ENCODE measurements at regions not wholly inside any gene's neighbourhood (a gene's known extent, or its start where the extent isn't known, plus 50 kb on each side); places are given as distances from the start of the nearest gene placed in this dataset.

- no peak overlapping the region for H3K4me2 ChIP-seq (ENCODE audit: extremely low read depth, insufficient read depth, low read length)
- H3K27me3 ChIP-seq (ENCODE audit: control insufficient read depth, insufficient read depth, low read length): no peaks in the 10 kb centered on the region
- no peaks in the 10 kb centered on the region for H3K9me3 ChIP-seq (ENCODE audit: control insufficient read depth, insufficient read depth, low read depth, low read length)
- no peak for DNase-seq (ENCODE audit: low read depth in 2 of 2)
- no peaks in the 10 kb centered on the region for H3K36me3 ChIP-seq (ENCODE audit: control insufficient read depth, insufficient read depth, low read length)
- no peak overlapping the region for H3K9ac ChIP-seq (ENCODE audit: insufficient read depth, low read length)
- no peak for TF ChIP-seq CTCF (conservative IDR thresholded peaks at IDR 0.05 in 1 of 2, IDR thresholded peaks at IDR 0.05 in 1 of 2; ENCODE audit: low read depth in 1 of 2, low read length in 2 of 2)
- no peak for TF ChIP-seq EZH2 (IDR thresholded peaks at IDR 0.05; ENCODE audit: low read length, missing control alignments)
- no peak overlapping the region for H2AFZ ChIP-seq (ENCODE audit: low read length)
- H3K27ac ChIP-seq (ENCODE audit: insufficient read depth, low read length): no peak overlapping the region
- H3K4me1 ChIP-seq (ENCODE audit: control insufficient read depth, extremely low read depth, insufficient read depth, low read length): no peaks in the 10 kb centered on the region
- H3K4me3 ChIP-seq (replicated peaks in 1 of 4; ENCODE audit: control extremely low read depth in 1 of 4, insufficient read depth in 1 of 4, low read depth in 3 of 4, low read length in 4 of 4): no peak overlapping the region
- no peaks in the 10 kb centered on the region for H4K20me1 ChIP-seq (ENCODE audit: control insufficient read depth, extremely low read depth, insufficient read depth, low read length)
- H3K79me2 ChIP-seq (ENCODE audit: control insufficient read depth, insufficient read depth, low read length): no peaks in the 10 kb centered on the region
Measured at GRCh38 chr14:55979096-55979495, 139.1 kb upstream of the PELI2 start.

- Histone ChIP-seq H3K27me3 (ENCODE audit: control insufficient read depth, insufficient read depth, low read length) (peaks cover 3% of the 10 kb centered on the region), H3K9ac (ENCODE audit: insufficient read depth, low read length) (no peak overlapping the region), H3K4me1 (ENCODE audit: control insufficient read depth, extremely low read depth, insufficient read depth, low read length) (no peaks in the 10 kb centered on the region), H3K79me2 (ENCODE audit: control insufficient read depth, insufficient read depth, low read length) (no peaks in the 10 kb centered on the region), H3K4me3 (replicated peaks in 1 of 4; ENCODE audit: control extremely low read depth in 1 of 4, insufficient read depth in 1 of 4, low read depth in 3 of 4, low read length in 4 of 4) (no peak overlapping the region), H3K9me3 (ENCODE audit: control insufficient read depth, insufficient read depth, low read depth, low read length) (no peaks in the 10 kb centered on the region), H3K27ac (ENCODE audit: insufficient read depth, low read length) (no peak overlapping the region), H2AFZ (ENCODE audit: low read length) (no peak overlapping the region), H3K36me3 (ENCODE audit: control insufficient read depth, insufficient read depth, low read length) (no peaks in the 10 kb centered on the region), H3K4me2 (ENCODE audit: extremely low read depth, insufficient read depth, low read length) (no peak overlapping the region), H4K20me1 (ENCODE audit: control insufficient read depth, extremely low read depth, insufficient read depth, low read length) (no peaks in the 10 kb centered on the region)
- TF ChIP-seq EZH2 (IDR thresholded peaks at IDR 0.05; ENCODE audit: low read length, missing control alignments) (no peak), CTCF (conservative IDR thresholded peaks at IDR 0.05 in 1 of 2, IDR thresholded peaks at IDR 0.05 in 1 of 2; ENCODE audit: low read depth in 1 of 2, low read length in 2 of 2) (no peak)
- DNase-seq (ENCODE audit: low read depth in 2 of 2): no peak
Measured at GRCh38 chr14:55979781-55980180, 138.4 kb upstream of the PELI2 start.

- Histone ChIP-seq H3K79me2 (ENCODE audit: control insufficient read depth, insufficient read depth, low read length) (no peaks in the 10 kb centered on the region), H3K4me2 (ENCODE audit: extremely low read depth, insufficient read depth, low read length) (no peak overlapping the region), H2AFZ (ENCODE audit: low read length) (no peak overlapping the region), H3K27ac (ENCODE audit: insufficient read depth, low read length) (no peak overlapping the region), H3K27me3 (ENCODE audit: control insufficient read depth, insufficient read depth, low read length) (peaks cover 5% of the 10 kb centered on the region), H3K36me3 (ENCODE audit: control insufficient read depth, insufficient read depth, low read length) (no peaks in the 10 kb centered on the region), H3K4me1 (ENCODE audit: control insufficient read depth, extremely low read depth, insufficient read depth, low read length) (no peaks in the 10 kb centered on the region), H4K20me1 (ENCODE audit: control insufficient read depth, extremely low read depth, insufficient read depth, low read length) (no peaks in the 10 kb centered on the region), H3K9ac (ENCODE audit: insufficient read depth, low read length) (no peak overlapping the region), H3K4me3 (replicated peaks in 1 of 4; ENCODE audit: control extremely low read depth in 1 of 4, insufficient read depth in 1 of 4, low read depth in 3 of 4, low read length in 4 of 4) (no peak overlapping the region), H3K9me3 (ENCODE audit: control insufficient read depth, insufficient read depth, low read depth, low read length) (no peaks in the 10 kb centered on the region)
- no peak for DNase-seq (ENCODE audit: low read depth in 2 of 2)
- TF ChIP-seq EZH2 (IDR thresholded peaks at IDR 0.05; ENCODE audit: low read length, missing control alignments): no peak
- no peak for TF ChIP-seq CTCF (conservative IDR thresholded peaks at IDR 0.05 in 1 of 2, IDR thresholded peaks at IDR 0.05 in 1 of 2; ENCODE audit: low read depth in 1 of 2, low read length in 2 of 2)
Measured at GRCh38 chr14:55980970-55981369, 137.2 kb upstream of the PELI2 start.
